GM23338 (cell line): ENCODE measurements at regions not wholly inside any gene's neighbourhood (a gene's known extent, or its start where the extent isn't known, plus 50 kb on each side); places are given as distances from the start of the nearest gene placed in this dataset.

ENCODE experiments used
- ATAC-seq: fragments of 200-7000 bp; cut with Tn5 transposase; 3 replicates; pipeline ENCODE4 v1.9.1; 2020
- DNase-seq: peaks from one replicate; pipeline ENCODE4 v3.0.0-alpha.2; 2015; ENCODE audit warnings: low spot score
- H2AFZ ChIP-seq: fragments of 200-600 bp; sonication (generic); 2 replicates; pipeline ENCODE4 v1.8.0; 2016; ENCODE audit warnings: antibody characterized with exemption, mild to moderate bottlenecking, moderate library complexity
- H3F3A ChIP-seq: fragments of 200-600 bp; sonication (generic); replicated peaks from 2 replicates; pipeline ENCODE4 v1.8.0; 2017; ENCODE audit warnings: antibody characterized with exemption, mixed run types, low read depth
- H3K27ac ChIP-seq: fragments of 200-600 bp; sonication (generic); 2 replicates; pipeline ENCODE4 v1.6.1; 2016; ENCODE audit warnings: low read depth
- H3K27me3 ChIP-seq: fragments of 200-600 bp; sonication (generic); 2 replicates; pipeline ENCODE4 v1.8.0; 2016; ENCODE audit warnings: mild to moderate bottlenecking, mixed run types, moderate library complexity; ENCODE audit not compliant: insufficient read depth
- H3K36me3 ChIP-seq: fragments of 200-600 bp; sonication (generic); 2 replicates; pipeline ENCODE4 v1.8.0; 2016; ENCODE audit warnings: mild to moderate bottlenecking; ENCODE audit not compliant: insufficient read depth
- H3K4me1 ChIP-seq: fragments of 200-600 bp; sonication (generic); 2 replicates; pipeline ENCODE4 v1.8.0; 2016; ENCODE audit warnings: mild to moderate bottlenecking, moderate library complexity; ENCODE audit not compliant: insufficient read depth
- H3K4me2 ChIP-seq: fragments of 200-600 bp; sonication (generic); 2 replicates; pipeline ENCODE4 v1.7.1; 2017; ENCODE audit warnings: mixed run types
- H3K4me3 ChIP-seq: fragments of 200-600 bp; sonication (generic); 2 replicates; pipeline ENCODE4 v1.6.1; 2016; ENCODE audit warnings: mixed run types
- H3K79me2 ChIP-seq: fragments of 200-600 bp; sonication (generic); replicated peaks from 2 replicates; pipeline ENCODE4 v1.8.0; 2017; ENCODE audit warnings: mild to moderate bottlenecking; ENCODE audit not compliant: insufficient read depth
- H3K9me2 ChIP-seq: fragments of 200-600 bp; sonication (generic); 2 replicates; pipeline ENCODE4 v1.8.0; 2017; ENCODE audit not compliant: insufficient read depth
- H4K20me1 ChIP-seq: fragments of 200-600 bp; sonication (generic); replicated peaks from 2 replicates; pipeline ENCODE4 v1.8.0; 2017; ENCODE audit warnings: mild to moderate bottlenecking; ENCODE audit not compliant: insufficient read depth
- H3K27ac Mint-ChIP-seq: 2 replicates; pipeline ENCODE4 v1.8.0; 2020; ENCODE audit warnings: inconsistent platforms, mild to moderate bottlenecking, moderate library complexity, mixed read lengths
- H3K27me3 Mint-ChIP-seq: 3 replicates; pipeline ENCODE4 v1.8.0; 2022; ENCODE audit warnings: low read depth, mild to moderate bottlenecking, moderate library complexity, mixed read lengths, inconsistent platforms; ENCODE audit not compliant: insufficient read depth, poor library complexity
- H3K36me3 Mint-ChIP-seq: 3 replicates; pipeline ENCODE4 v1.8.0; 2021; ENCODE audit warnings: low read depth, mild to moderate bottlenecking, inconsistent platforms, moderate library complexity, mixed read lengths
- H3K4me1 Mint-ChIP-seq: 3 replicates; pipeline ENCODE4 v1.8.0; 2020; ENCODE audit warnings: mild to moderate bottlenecking, inconsistent platforms, mixed read lengths
- H3K4me3 Mint-ChIP-seq: 3 replicates; pipeline ENCODE4 v1.8.0; 2021; ENCODE audit warnings: moderate library complexity, mild to moderate bottlenecking, inconsistent platforms, mixed read lengths
- H3K9me3 Mint-ChIP-seq: 3 replicates; pipeline ENCODE4 v1.8.0; 2020; ENCODE audit warnings: moderate library complexity, mild to moderate bottlenecking, inconsistent platforms, mixed read lengths
- NANOG ChIP-seq: IDR thresholded peaks from 2 replicates; pipeline ENCODE4 v1.6.1; 2016; ENCODE audit warnings: antibody characterized with exemption, borderline replicate concordance
- ZNF462 ChIP-seq: fragments of 250-450 bp; sonication (Bioruptor Pico); IDR thresholded peaks from 2 replicates; pipeline ENCODE4 v1.5.0; 2020; ENCODE audit warnings: mild to moderate bottlenecking, moderate library complexity
- TF ChIP-seq, protein P1 (sequence below), 2 experiments: fragments of 200-600 bp in 1 of 2; sonication (generic) in 1 of 2; conservative IDR thresholded peaks; 2 replicates each; pipeline versions ENCODE4 v1.5.1 to v1.6.1; 2016 to 2017; ENCODE audit warnings: antibody characterized with exemption in 2 of 2, low read depth in 2 of 2, mild to moderate bottlenecking in 2 of 2, moderate library complexity in 1 of 2

DNA sequence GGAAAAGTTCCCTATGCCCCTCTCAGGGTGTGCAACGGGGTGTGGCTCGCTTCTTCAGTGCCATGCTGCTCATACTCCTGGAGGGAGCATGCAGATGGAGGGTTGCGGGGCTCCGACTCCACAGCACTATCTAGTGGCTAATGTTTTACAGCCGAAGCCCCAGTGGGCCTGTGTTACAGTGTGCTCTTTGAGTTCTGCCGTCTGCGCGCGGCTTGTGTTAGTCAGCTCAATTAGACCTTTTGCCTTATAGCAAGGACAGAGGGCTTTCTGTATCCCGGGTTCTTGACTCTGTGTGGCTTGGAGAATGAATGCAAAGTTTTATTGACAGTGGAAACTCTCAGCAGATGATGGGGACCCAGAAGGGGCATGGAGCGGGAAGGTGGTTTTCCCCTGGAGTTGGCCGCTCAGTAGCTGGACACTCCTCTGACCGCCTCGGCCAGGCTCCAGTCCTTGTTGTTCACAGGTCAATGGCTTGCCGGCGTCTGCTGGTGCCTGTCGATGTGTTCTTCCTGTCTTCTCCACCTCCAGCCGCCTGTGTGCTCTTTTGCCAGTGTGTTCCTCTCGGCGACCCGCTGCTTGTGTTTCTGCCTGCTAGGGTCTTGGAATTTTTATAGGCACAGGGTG, 383.4 kb downstream of the LMO7 start:
- Histone ChIP-seq H3K27me3 (no peaks in the 10 kb centered on the region), H3K9me2 (no peaks in the 10 kb centered on the region), H3K36me3 (no peaks in the 10 kb centered on the region), H3K27ac (no peak overlapping the region), H3K4me3 (peak overlapping the region; percentile 38; the same call in 1 of the 2 replicates), H3K4me1 (no peaks in the 10 kb centered on the region), H3F3A (no peaks in the 10 kb centered on the region), H4K20me1 (no peaks in the 10 kb centered on the region), H3K4me2 (peak overlapping the region; percentile 69; the same call in 1 of the 2 replicates), H2AFZ (peak overlapping the region; percentile 92), H3K79me2 (no peaks in the 10 kb centered on the region)
- peak; percentile 98 for ATAC-seq
- H3K36me3 Mint-ChIP-seq = no peaks in the 10 kb centered on the region
- peak overlapping the region; percentile 45; the same call in 1 of the 3 replicates for H3K4me3 Mint-ChIP-seq
- H3K4me1 Mint-ChIP-seq = peaks cover 9% of the 10 kb centered on the region
- peak overlapping the region; percentile 87; the same call in 1 of the 2 replicates for H3K27ac Mint-ChIP-seq
- DNase-seq = peak; percentile 88
- H3K27me3 Mint-ChIP-seq = peaks cover 6% of the 10 kb centered on the region
- H3K9me3 Mint-ChIP-seq = no peaks in the 10 kb centered on the region
- TF ChIP-seq ZNF462 (no peak), NANOG (no peak)
- TF ChIP-seq, protein P1, sequence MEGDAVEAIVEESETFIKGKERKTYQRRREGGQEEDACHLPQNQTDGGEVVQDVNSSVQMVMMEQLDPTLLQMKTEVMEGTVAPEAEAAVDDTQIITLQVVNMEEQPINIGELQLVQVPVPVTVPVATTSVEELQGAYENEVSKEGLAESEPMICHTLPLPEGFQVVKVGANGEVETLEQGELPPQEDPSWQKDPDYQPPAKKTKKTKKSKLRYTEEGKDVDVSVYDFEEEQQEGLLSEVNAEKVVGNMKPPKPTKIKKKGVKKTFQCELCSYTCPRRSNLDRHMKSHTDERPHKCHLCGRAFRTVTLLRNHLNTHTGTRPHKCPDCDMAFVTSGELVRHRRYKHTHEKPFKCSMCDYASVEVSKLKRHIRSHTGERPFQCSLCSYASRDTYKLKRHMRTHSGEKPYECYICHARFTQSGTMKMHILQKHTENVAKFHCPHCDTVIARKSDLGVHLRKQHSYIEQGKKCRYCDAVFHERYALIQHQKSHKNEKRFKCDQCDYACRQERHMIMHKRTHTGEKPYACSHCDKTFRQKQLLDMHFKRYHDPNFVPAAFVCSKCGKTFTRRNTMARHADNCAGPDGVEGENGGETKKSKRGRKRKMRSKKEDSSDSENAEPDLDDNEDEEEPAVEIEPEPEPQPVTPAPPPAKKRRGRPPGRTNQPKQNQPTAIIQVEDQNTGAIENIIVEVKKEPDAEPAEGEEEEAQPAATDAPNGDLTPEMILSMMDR (conservative IDR thresholded peaks at IDR 0.05; ENCODE audit: low read depth in 2 of 2) = peak; percentile 73 to 87
